ENCODE measurements at regions not wholly inside any gene's neighbourhood (a gene's known extent, or its start where the extent isn't known, plus 50 kb on each side); places are given as distances from the start of the nearest gene placed in this dataset.
"Not testable (repeated sequence)": the region's sequence is repeated elsewhere in the genome, so short reads cannot be mapped to it uniquely, and the experiment has no call there.

DNA sequence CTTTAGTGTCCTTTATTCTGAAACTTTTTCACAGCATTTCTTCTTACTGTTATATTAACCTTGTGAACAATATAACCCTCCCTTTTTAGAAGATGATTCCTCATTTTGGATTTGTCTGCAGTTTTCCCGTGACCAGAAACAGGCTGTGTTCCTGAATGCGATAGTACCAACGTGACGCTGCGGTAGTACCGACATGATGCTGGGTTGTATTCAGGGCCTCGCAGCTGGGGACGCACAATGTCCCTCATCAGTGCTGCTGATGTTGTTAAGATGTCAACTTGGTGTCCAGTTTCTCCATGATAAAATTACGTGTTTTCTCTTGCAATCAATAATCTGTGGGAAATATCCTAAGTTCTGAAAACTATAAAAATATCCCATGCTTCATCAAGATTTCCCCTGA, 761.4 kb upstream of the TPTE start:
- Histone ChIP-seq H3K4me3 (no peak overlapping the region), H3K27me3 (no peaks in the 10 kb centered on the region), H3K27ac (no peak overlapping the region), H3K36me3 (no peaks in the 10 kb centered on the region), H3K9me3 (peaks cover 9 to 16% of the 10 kb centered on the region in 2 donors), H3K4me1 (no peaks in the 10 kb centered on the region)
- TF ChIP-seq CTCF (IDR thresholded peaks at IDR 0.05) (no peak), POLR2A (IDR thresholded peaks at IDR 0.05) (no peak), POLR2AphosphoS5 (IDR thresholded peaks at IDR 0.05) (no peak)
- intact Hi-C loops (cut with DNase I; ENCODE audit: low total_unique reads), result no loop called here
- DNase-seq (ENCODE audit: low spot score in 2 of 2), result no peak

DNA sequence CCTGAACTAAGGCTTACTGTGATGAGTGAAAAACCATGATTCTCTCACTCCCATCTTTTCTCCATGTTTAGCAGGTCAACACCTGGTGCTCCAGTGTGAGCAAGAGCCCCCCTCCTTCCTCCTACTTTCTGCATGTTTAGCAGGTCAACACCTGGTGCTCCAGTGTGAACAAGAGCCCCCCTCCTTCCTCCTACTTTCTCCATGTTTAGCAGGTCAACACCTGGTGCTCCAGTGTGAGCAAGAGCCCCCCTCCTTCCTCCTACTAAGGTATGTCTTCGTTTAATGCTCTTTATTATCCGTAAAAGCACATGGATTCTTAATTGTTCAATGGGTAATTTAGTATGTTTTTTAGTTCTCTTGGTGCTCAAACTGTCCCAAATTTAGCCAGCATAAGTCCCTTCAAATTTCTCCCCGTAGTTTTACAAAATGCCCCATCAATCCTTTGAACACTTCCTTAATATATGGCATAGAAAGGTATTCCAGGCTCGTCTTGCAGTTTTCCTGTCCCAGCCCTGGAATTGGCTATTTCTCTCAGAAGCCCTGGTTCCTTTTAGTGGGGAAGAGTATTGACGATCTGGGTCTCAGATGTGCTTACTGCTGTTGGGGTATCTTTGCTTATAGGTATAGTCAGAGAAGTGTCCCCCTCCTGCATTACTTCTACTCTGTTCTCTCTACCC, 760.8 kb upstream of the TPTE start:
- Histone ChIP-seq H3K4me1 (no peaks in the 10 kb centered on the region), H3K27ac (no peak overlapping the region), H3K36me3 (no peaks in the 10 kb centered on the region), H3K9me3 (peaks cover 9 to 13% of the 10 kb centered on the region in 2 donors), H3K27me3 (no peaks in the 10 kb centered on the region), H3K4me3 (no peak overlapping the region)
- TF ChIP-seq POLR2A (IDR thresholded peaks at IDR 0.05) (no peak), CTCF (IDR thresholded peaks at IDR 0.05) (no peak), POLR2AphosphoS5 (IDR thresholded peaks at IDR 0.05) (no peak)
- intact Hi-C loops (cut with DNase I; ENCODE audit: low total_unique reads), result no loop called here
- DNase-seq (ENCODE audit: low spot score in 2 of 2), result no peak

DNA sequence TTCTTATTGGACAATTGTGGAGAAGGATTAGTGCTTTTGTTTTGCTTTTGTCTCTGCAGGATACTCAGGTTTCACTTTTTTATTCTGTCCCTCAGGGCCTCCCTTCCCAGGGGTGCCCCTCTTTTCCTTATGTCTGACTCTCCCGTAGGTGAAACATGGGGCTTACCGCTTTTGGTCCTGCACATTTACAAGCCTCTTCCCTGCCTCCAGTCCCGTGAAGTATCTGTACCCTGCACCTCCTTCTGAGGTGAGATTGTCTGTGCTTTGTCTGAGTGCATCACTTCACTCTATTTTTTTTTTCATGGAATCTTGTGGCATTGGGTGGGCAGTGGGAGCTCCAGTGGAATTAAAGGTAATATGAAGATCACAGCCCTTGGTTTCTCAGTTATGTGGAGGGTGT, 758.1 kb upstream of the TPTE start:
- peaks cover 21 to 24% of the 10 kb centered on the region in 2 donors for H3K9me3 ChIP-seq
- intact Hi-C loops (cut with DNase I; ENCODE audit: low total_unique reads), result no loop called here
- H3K4me3 ChIP-seq, result no peak overlapping the region
- H3K27me3 ChIP-seq, result no peaks in the 10 kb centered on the region
- no peak for DNase-seq (ENCODE audit: low spot score in 2 of 2)
- H3K36me3 ChIP-seq, result no peaks in the 10 kb centered on the region
- H3K4me1 ChIP-seq, result no peaks in the 10 kb centered on the region
- H3K27ac ChIP-seq, result no peak overlapping the region
- no peak for TF ChIP-seq CTCF (IDR thresholded peaks at IDR 0.05)
- TF ChIP-seq POLR2AphosphoS5 (IDR thresholded peaks at IDR 0.05), result no peak
- no peak for TF ChIP-seq POLR2A (IDR thresholded peaks at IDR 0.05)

GRCh38 chr21:9763807-9764206, 757.6 kb upstream of the TPTE start:
- Histone ChIP-seq H3K9me3 (peaks cover 24 to 26% of the 10 kb centered on the region in 2 donors), H3K4me1 (no peaks in the 10 kb centered on the region), H3K4me3 (no peak overlapping the region), H3K27me3 (no peaks in the 10 kb centered on the region), H3K27ac (no peak overlapping the region), H3K36me3 (no peaks in the 10 kb centered on the region)
- intact Hi-C loops (cut with DNase I; ENCODE audit: low total_unique reads), result no loop called here
- DNase-seq (ENCODE audit: low spot score in 2 of 2), result no peak
- TF ChIP-seq POLR2A (IDR thresholded peaks at IDR 0.05) (no peak), POLR2AphosphoS5 (IDR thresholded peaks at IDR 0.05) (no peak), CTCF (IDR thresholded peaks at IDR 0.05) (no peak)

DNA sequence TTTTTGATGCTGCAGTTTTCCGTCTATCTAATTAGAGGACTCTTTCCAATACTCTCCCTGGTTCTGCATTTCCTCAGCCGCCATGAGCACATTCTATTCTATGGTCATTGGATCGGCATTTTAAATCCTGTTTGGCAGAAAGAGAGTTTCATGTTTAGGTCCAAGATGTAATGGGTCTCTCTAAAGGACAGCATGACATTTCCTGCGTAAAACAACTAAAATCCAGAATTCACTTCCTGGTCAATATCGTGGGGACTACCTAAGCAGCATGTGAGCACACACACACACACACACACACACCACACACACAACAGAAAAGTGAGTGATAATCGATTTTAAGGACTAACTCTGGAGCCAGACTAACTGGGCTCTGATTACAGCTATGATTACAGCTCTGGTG, 757.1 kb upstream of the TPTE start:
- intact Hi-C loops (cut with DNase I; ENCODE audit: low total_unique reads); H3K4me1 ChIP-seq; DNase-seq (ENCODE audit: low spot score in 2 of 2); H3K27ac ChIP-seq; H3K36me3 ChIP-seq; H3K27me3 ChIP-seq; H3K4me3 ChIP-seq: not testable (repeated sequence)
- peaks cover 24 to 30% of the 10 kb centered on the region in 2 donors for H3K9me3 ChIP-seq

GRCh38 chr21:9765538-9765937, 755.8 kb upstream of the TPTE start:
- H3K36me3 ChIP-seq; H3K4me3 ChIP-seq; H3K27me3 ChIP-seq; H3K4me1 ChIP-seq; H3K27ac ChIP-seq; DNase-seq (ENCODE audit: low spot score in 2 of 2); intact Hi-C loops (cut with DNase I; ENCODE audit: low total_unique reads): not testable (repeated sequence)
- peaks cover 30 to 32% of the 10 kb centered on the region in 2 donors for H3K9me3 ChIP-seq

- peaks cover 23 to 31% of the 10 kb centered on the region in 2 donors for H3K9me3 ChIP-seq
- DNase-seq (ENCODE audit: low spot score in 2 of 2); intact Hi-C loops (cut with DNase I; ENCODE audit: low total_unique reads): not testable (repeated sequence)
Measured at GRCh38 chr21:9766890-9767591, 754.3 kb upstream of the TPTE start.

More at GRCh38 chr21:9766890-9767591, 754.3 kb upstream of the TPTE start:
- not testable (repeated sequence) for H3K27me3 ChIP-seq, H3K4me3 ChIP-seq, H3K4me1 ChIP-seq, H3K36me3 ChIP-seq, H3K27ac ChIP-seq
